GM18868 (cell line): ENCODE measurements at regions not wholly inside any gene's neighbourhood (a gene's known extent, or its start where the extent isn't known, plus 50 kb on each side); places are given as distances from the start of the nearest gene placed in this dataset.
"Not testable (repeated sequence)": the region's sequence is repeated elsewhere in the genome, so short reads cannot be mapped to it uniquely, and the experiment has no call there.

Source experiments
- ATAC-seq: cut with Tn5 transposase; IDR thresholded peaks from one replicate; pipeline ENCODE4 v1.9.1; 2021; ENCODE audit warnings: mild to moderate bottlenecking, moderate library complexity; ENCODE audit not compliant: unreplicated experiment

DNA sequence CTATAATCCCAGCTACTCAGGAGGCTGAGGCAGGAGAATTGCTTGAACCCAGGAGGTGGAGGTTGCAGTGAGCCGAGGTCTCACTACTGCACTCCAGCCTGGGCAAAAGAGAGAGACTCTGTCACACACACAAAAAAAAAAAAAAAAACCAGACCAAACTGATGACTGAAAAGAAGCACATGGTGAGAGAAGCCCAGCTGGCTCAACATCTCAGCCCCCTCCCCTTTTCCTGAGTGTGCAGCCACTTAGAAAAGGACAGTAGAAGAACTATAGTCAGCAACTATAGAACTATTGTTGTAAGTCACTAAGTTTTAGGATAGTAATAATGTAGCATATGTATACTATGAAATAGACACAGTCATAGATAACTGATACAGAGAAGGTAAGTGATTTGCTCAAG lies 87.2 kb upstream of the RALGPS2 start:
- no peak for ATAC-seq

- ATAC-seq = no peak
Measured at GRCh38 chr1:178639326-178639725, 85.7 kb upstream of the RALGPS2 start.

- no peak for ATAC-seq
Measured at GRCh38 chr1:178642282-178642681, 82.8 kb upstream of the RALGPS2 start.

- ATAC-seq = no peak
Measured at GRCh38 chr1:178643349-178643748, 81.7 kb upstream of the RALGPS2 start.

DNA sequence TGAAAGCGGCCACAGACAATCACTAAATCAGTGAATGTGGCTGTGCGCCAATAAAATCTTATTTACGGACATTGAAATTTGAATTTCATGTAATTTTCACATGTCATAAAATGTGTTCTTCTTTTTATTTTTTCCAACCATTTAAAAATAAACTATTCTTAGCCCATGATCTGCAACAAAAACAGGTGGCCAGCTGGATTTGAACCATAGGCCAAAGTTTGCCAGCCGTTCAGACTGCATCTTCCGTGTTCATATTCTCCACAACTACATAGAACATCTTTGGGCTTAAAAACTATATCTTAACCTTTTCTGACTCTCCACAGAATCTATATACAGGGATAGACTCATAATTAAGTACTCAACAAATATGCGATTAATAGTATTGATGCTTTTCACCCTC lies 81.2 kb upstream of the RALGPS2 start:
- no peak for ATAC-seq

DNA sequence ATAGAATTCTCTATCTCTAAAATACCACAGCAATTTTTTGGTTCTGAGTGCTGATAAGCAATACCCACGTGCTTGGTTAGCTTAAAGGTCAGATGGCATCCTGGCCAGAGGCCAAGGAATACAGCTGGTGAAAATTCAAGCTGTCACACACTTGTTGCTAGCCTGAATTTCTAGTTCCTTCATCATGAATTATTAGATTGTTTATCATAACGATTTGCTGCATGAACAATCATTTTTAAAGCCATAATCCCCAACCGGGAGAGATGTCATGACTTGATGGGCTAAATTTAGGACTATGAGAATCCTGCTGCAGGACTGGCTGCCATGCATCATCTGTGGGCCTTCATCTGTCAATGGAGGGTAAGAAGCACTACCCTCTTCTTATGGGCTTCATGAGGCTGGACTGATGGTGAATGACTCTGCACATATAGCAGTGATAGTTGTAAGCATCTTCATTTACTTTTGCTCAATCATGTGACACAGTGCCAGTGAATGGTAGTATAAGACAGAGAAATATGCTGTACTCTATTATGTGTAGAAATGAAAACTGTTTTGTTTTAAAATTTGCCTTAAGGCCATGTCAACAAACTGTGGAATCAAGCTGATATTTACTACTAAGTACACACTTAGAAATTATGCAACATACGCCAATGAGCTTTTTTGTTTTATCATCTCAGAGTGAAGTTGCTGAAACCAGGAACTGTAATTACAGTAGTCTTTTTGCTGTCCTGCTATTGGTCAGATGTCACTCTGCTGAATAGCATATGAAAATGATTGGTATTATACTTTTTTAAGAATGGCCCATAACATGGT lies 80.5 kb upstream of the RALGPS2 start:
- no peak for ATAC-seq

DNA sequence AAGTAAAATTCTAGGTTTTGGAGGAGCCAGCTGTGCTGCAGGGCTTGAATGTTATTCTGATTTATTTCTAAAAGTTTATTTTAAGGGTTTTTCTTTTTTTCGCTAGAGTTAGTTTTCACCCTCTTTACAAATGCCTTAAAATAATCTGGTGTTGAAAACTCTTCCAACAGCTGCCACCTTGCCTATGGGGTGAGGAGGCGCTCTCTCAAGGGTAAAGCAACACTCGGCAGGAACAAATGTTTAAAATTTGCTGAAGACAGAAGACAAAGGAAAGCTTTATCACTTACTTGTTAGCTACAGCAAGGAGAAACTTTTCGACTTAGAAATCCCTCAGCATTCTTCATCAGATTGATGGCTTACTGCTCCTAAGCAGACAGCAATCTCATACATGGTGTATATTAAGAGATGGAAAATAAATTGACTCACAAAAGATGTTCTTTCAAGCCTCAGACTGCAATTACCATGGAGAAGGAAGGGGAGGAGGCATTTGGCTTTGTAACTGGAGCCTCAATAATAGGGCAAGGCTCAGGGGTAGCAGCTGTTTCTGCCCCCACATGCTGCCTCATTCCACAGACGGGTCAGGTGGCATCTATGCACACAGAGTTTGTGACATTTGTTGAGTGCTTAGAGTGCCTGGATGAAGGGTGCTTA lies 79.8 kb upstream of the RALGPS2 start:
- no peak for ATAC-seq

- no peak for ATAC-seq
Measured at GRCh38 chr1:178645808-178646200, 79.2 kb upstream of the RALGPS2 start.

- ATAC-seq = no peak
Measured at GRCh38 chr1:178646821-178647220, 78.2 kb upstream of the RALGPS2 start.

GRCh38 chr1:178648151-178648550 lies 76.9 kb upstream of the RALGPS2 start:
- ATAC-seq = no peak

- no peak for ATAC-seq
Measured at GRCh38 chr1:178649582-178650350, 75.3 kb upstream of the RALGPS2 start.

DNA sequence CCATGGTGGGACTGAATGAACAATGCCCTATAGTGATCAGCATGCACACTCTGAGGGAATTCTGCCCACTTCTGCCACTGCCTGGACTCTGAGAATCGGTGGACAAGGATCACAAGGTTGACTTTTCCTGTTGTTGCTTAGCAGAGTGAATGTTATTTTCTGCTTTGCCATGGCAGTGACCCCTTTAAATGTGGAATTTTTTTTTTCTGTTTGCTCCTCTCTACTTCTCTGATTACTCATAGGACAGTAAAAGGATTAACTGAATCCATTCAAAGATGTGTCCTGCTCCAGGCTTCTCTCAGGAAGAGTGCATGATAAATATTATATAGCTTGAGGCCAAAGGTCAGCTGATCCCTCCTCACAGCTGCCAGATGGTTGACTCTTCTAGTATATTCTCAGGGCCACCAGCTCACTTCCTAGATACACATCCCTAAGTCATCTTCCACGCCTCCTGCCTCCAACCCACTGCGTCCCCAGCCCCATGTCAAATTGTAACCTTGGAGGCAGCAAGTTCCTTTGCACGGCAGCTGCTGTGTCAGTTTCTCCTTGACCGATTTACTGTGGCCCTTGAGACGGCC lies 74.0 kb upstream of the RALGPS2 start:
- ATAC-seq = no peak

DNA sequence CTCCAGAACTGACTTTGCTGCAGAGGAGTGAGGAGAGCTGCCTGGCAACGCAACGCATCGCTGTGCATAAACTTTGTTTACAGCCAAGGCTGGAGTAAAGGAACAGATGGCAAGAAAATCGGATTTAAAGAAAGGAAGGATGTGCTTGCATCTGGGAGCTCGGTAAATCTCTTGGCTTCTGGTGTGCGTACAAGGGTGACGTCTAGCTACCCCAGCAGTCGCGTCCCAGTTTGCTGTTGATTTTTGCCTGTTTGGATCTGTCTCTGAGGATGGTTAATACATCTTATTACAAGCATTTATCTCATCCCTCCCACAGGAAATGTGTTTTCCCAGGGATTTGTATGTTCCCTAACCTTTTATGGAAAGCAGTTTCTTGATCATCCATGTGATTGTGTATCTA lies 73.3 kb upstream of the RALGPS2 start:
- ATAC-seq = no peak

DNA sequence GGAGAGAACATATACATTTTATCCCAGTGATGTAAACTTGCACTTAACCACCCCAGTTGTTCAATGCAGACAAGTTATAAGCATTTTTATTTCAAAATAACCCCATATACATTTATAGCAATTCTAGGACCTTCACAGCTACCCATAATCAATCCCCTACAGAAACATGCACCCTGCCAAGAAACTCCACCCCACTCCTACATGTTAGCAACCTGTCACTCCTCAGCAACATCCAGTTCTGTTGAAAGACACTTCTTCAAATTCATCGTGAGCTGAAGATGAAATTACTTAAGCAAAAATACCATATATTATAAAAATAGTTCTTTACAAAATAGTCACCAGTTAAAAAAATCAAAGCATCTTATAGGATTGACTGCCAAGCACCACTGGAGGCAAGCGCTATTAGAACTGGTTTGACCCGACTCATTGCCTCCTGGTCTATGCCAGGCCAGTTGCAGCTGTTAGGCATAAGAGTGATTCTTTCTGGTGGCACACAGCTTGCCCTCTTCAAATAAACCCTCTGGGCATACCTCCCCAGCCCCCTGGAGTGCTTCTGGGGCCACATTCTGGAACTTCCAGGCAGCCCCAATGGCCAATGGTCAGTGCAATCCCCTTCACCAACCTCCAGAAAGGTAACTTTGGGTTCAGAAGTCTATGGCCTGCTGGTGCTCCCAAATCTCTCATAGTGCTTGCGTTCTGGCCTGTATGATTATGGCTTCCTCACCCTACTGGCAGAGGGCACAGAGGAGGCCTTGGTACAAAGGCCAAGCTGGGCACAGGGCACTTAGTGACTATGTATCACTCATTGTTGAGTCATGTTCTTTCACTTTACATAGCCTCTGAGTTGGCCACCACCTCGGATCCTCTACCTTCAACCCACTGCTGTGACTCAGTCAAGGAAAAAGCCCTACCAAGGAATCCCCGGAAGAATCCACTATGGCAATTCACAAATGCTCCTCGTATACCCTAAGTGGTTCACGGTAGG lies 72.2 kb upstream of the RALGPS2 start:
- ATAC-seq = no peak

GRCh38 chr1:178659789-178660208 lies 65.2 kb upstream of the RALGPS2 start:
- ATAC-seq = peak; percentile 71

GRCh38 chr1:178660461-178660860 lies 64.6 kb upstream of the RALGPS2 start:
- ATAC-seq = peak; percentile 21

- ATAC-seq = peak; percentile 85
Measured at GRCh38 chr1:178664278-178664677, 60.8 kb upstream of the RALGPS2 start.

DNA sequence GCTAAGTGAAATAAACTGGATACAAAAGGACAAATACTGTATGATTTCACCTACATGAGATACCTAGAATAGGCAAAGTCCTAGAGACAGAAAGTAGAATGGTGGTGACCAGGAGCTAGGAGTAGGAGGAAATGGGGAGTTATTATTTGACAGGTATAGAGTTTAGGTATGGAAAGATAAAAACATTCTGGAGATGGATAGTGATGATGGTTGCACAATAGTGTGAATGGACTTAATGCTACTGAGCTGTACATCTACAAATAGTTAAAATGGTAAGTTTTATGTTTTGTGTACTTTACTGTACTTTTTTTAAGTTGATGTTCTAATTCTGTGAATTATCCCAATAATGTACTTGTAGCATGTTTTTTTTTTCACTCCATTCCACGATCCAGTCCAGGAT lies 59.5 kb upstream of the RALGPS2 start:
- ATAC-seq = no peak

- not testable (repeated sequence) for ATAC-seq
Measured at GRCh38 chr1:178666891-178667290, 58.2 kb upstream of the RALGPS2 start.

GRCh38 chr1:178672434-178672833 lies 52.6 kb upstream of the RALGPS2 start:
- ATAC-seq = no peak
